ENCODE measurements at regions not wholly inside any gene's neighbourhood (a gene's known extent, or its start where the extent isn't known, plus 50 kb on each side); places are given as distances from the start of the nearest gene placed in this dataset.

GRCh38 chr5:26828294-26828693, 210.1 kb downstream of the CDH9 start:
- no peaks in the 10 kb centered on the region for H3K4me1 ChIP-seq (ENCODE audit: insufficient read depth, low read length)
- FAIRE-seq (no peak), DNase-seq (ENCODE audit: low spot score) (no peak), ATAC-seq (no peak)
- TF ChIP-seq ZNF780A (CRISPR knock-in tag; IDR thresholded peaks at IDR 0.05), result no peak
- TF ChIP-seq TMF1 (CRISPR knock-in tag; IDR thresholded peaks at IDR 0.05; ENCODE audit: low read depth), result no peak
- TF ChIP-seq ZNF773 (CRISPR knock-in tag; IDR thresholded peaks at IDR 0.05; ENCODE audit: borderline replicate concordance), result no peak
- TF ChIP-seq CREBL2 (CRISPR knock-in tag; IDR thresholded peaks at IDR 0.05; ENCODE audit: borderline replicate concordance), result no peak
- no peak for TF ChIP-seq ZFP36 (IDR thresholded peaks at IDR 0.05; ENCODE audit: borderline replicate concordance, low read depth, low read length, partially characterized antibody)
- no peak for TF ChIP-seq CBX1 (IDR thresholded peaks at IDR 0.05; ENCODE audit: low read depth)
- no peak overlapping the region for H3K4me3 ChIP-seq (replicated peaks in 1 of 3; ENCODE audit: insufficient read depth in 1 of 3, low read depth in 2 of 3, low read length in 3 of 3)
- H3K9me3 ChIP-seq (ENCODE audit: low read length), result no peaks in the 10 kb centered on the region
- H3K4me2 ChIP-seq (ENCODE audit: low read depth, low read length), result no peak overlapping the region
- ChIA-PET POLR2A (no interaction called here), CTCF (ENCODE audit: low intra/inter-chr PET ratio, low total read pairs) (no interaction called here)
- no TSS peak for BruUV-seq (replicated peaks)
- H3K9ac ChIP-seq (ENCODE audit: insufficient read depth, low read depth, low read length), result no peak overlapping the region
- no peaks in the 10 kb centered on the region for H3K36me3 ChIP-seq (replicated peaks in 1 of 2; ENCODE audit: control insufficient read depth in 1 of 2, insufficient read depth in 2 of 2, low read length in 2 of 2)
- H3K79me2 ChIP-seq (ENCODE audit: insufficient read depth, low read length), result no peaks in the 10 kb centered on the region
- no peak overlapping the region for H2AFZ ChIP-seq (ENCODE audit: low read length)
- intact Hi-C loops (cut with micrococcal nuclease; ENCODE audit: unreplicated experiment) (no loop called here), in situ Hi-C loops (cut with HindIII; ENCODE audit: extremely low pct_ligation_motif_present, low pct_unique_long_range_greater_than_20kb) (no loop called here)
- H4K20me1 ChIP-seq (ENCODE audit: insufficient read depth, low read length), result no peaks in the 10 kb centered on the region
- no peak overlapping the region for H3K27ac ChIP-seq (ENCODE audit: extremely low read length, insufficient read depth, low read length)
- no peaks in the 10 kb centered on the region for H3K27me3 ChIP-seq (ENCODE audit: control insufficient read depth in 1 of 2, insufficient read depth in 2 of 2, low read length in 2 of 2)
- 3% methylated on average over 1 of the region's 1 CpG for WGBS (ENCODE audit: low lambda C conversion rate)

DNA sequence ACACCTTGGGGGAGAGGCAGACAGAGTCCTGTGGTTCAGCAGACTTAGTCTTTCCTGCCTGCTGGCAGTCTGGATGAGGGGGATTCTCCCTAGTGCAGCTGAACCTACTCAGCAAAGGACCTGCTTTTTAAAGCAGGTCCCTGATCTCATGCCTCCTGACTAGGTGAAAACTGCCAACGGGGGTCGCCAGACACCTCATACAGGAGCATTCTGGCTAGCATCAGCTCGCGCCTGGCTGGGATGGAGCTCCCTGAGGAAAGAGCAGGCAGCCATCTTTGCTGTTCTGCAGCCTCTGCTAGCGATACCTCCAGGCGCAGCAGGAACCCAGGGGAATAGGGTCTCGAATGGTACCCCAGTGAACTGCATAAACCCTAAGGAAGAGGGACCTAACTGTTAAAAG, 225.2 kb downstream of the CDH9 start:
- FAIRE-seq, result no peak
- no TSS peak for BruUV-seq (replicated peaks)
- no peaks in the 10 kb centered on the region for H3K4me1 ChIP-seq (ENCODE audit: insufficient read depth, low read length)
- no peak overlapping the region for H3K27ac ChIP-seq (ENCODE audit: extremely low read length, insufficient read depth, low read length)
- H3K4me2 ChIP-seq (ENCODE audit: low read depth, low read length), result no peak overlapping the region
- H3K36me3 ChIP-seq (replicated peaks in 1 of 2; ENCODE audit: control insufficient read depth in 1 of 2, insufficient read depth in 2 of 2, low read length in 2 of 2), result no peaks in the 10 kb centered on the region
- peaks cover 11% of the 10 kb centered on the region for H3K9me3 ChIP-seq (ENCODE audit: low read length)
- intact Hi-C loops (cut with micrococcal nuclease; ENCODE audit: unreplicated experiment), result no loop called here
- H4K20me1 ChIP-seq (ENCODE audit: insufficient read depth, low read length), result no peaks in the 10 kb centered on the region
- CTCF ChIA-PET (ENCODE audit: low intra/inter-chr PET ratio, low total read pairs), result no interaction called here
- H3K79me2 ChIP-seq (ENCODE audit: insufficient read depth, low read length), result no peaks in the 10 kb centered on the region
- no peak for ATAC-seq
- H3K27me3 ChIP-seq (ENCODE audit: control insufficient read depth in 1 of 2, insufficient read depth in 2 of 2, low read length in 2 of 2), result no peaks in the 10 kb centered on the region
- H2AFZ ChIP-seq (ENCODE audit: low read length), result no peak overlapping the region
- no peak overlapping the region for H3K4me3 ChIP-seq (replicated peaks in 1 of 3; ENCODE audit: insufficient read depth in 1 of 3, low read depth in 2 of 3, low read length in 3 of 3)
- POLR2A ChIA-PET, result no interaction called here
- H3K9ac ChIP-seq (ENCODE audit: insufficient read depth, low read depth, low read length), result no peak overlapping the region
- in situ Hi-C loops (cut with HindIII; ENCODE audit: extremely low pct_ligation_motif_present, low pct_unique_long_range_greater_than_20kb), result no loop called here
- DNase-seq (ENCODE audit: low spot score), result no peak
- WGBS (ENCODE audit: low lambda C conversion rate), result 89% methylated on average over 3 of the region's 7 CpGs
- TF ChIP-seq TEF (CRISPR knock-in tag; IDR thresholded peaks at IDR 0.05) (no peak), ZNF501 (CRISPR knock-in tag; IDR thresholded peaks at IDR 0.05) (no peak), CREM (IDR thresholded peaks at IDR 0.05) (no peak), CREM (CRISPR knock-in tag; IDR thresholded peaks at IDR 0.05) (no peak), IRF2 (CRISPR knock-in tag; IDR thresholded peaks at IDR 0.05) (no peak), GFI1 (CRISPR knock-in tag; IDR thresholded peaks at IDR 0.05; ENCODE audit: borderline replicate concordance) (no peak), HINFP (CRISPR knock-in tag; IDR thresholded peaks at IDR 0.05; ENCODE audit: low read depth) (no peak), ZNF597 (CRISPR knock-in tag; IDR thresholded peaks at IDR 0.05) (no peak)
- TF ChIP-seq, protein P1, sequence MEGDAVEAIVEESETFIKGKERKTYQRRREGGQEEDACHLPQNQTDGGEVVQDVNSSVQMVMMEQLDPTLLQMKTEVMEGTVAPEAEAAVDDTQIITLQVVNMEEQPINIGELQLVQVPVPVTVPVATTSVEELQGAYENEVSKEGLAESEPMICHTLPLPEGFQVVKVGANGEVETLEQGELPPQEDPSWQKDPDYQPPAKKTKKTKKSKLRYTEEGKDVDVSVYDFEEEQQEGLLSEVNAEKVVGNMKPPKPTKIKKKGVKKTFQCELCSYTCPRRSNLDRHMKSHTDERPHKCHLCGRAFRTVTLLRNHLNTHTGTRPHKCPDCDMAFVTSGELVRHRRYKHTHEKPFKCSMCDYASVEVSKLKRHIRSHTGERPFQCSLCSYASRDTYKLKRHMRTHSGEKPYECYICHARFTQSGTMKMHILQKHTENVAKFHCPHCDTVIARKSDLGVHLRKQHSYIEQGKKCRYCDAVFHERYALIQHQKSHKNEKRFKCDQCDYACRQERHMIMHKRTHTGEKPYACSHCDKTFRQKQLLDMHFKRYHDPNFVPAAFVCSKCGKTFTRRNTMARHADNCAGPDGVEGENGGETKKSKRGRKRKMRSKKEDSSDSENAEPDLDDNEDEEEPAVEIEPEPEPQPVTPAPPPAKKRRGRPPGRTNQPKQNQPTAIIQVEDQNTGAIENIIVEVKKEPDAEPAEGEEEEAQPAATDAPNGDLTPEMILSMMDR (CRISPR knock-in tag; IDR thresholded peaks at IDR 0.05), result no peak
